Sigmoid colon (tissue), 3 donors: ENCODE measurements at regions not wholly inside any gene's neighbourhood (a gene's known extent, or its start where the extent isn't known, plus 50 kb on each side); places are given as distances from the start of the nearest gene placed in this dataset.
"Not testable (repeated sequence)": the region's sequence is repeated elsewhere in the genome, so short reads cannot be mapped to it uniquely, and the experiment has no call there.

Source experiments
- POLR2A ChIP-seq, 2 donors: fragments of 450-650 bp; IDR thresholded peaks; one replicate each; pipeline ENCODE4 v1.6.1; 2016; ENCODE audit warnings: antibody characterized with exemption in 2 of 2, mild to moderate bottlenecking in 2 of 2, moderate library complexity in 2 of 2
- TF ChIP-seq, protein P1 (sequence below), 4 experiments: fragments of 450-650 bp in 3 of 4; fragments of 200-600 bp in 1 of 4; IDR thresholded peaks; one replicate each; pipeline ENCODE4 v1.5.1; 2016 to 2019; ENCODE audit warnings: antibody characterized with exemption in 4 of 4, mild to moderate bottlenecking in 3 of 4, moderate library complexity in 2 of 4

GRCh38 chr2:187637771-187638170, 83.5 kb upstream of the TFPI start:
- TF ChIP-seq, protein P1, sequence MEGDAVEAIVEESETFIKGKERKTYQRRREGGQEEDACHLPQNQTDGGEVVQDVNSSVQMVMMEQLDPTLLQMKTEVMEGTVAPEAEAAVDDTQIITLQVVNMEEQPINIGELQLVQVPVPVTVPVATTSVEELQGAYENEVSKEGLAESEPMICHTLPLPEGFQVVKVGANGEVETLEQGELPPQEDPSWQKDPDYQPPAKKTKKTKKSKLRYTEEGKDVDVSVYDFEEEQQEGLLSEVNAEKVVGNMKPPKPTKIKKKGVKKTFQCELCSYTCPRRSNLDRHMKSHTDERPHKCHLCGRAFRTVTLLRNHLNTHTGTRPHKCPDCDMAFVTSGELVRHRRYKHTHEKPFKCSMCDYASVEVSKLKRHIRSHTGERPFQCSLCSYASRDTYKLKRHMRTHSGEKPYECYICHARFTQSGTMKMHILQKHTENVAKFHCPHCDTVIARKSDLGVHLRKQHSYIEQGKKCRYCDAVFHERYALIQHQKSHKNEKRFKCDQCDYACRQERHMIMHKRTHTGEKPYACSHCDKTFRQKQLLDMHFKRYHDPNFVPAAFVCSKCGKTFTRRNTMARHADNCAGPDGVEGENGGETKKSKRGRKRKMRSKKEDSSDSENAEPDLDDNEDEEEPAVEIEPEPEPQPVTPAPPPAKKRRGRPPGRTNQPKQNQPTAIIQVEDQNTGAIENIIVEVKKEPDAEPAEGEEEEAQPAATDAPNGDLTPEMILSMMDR (IDR thresholded peaks at IDR 0.05), result not testable (repeated sequence)
- not testable (repeated sequence) for TF ChIP-seq POLR2A (IDR thresholded peaks at IDR 0.05)
